ENCODE measurements at regions not wholly inside any gene's neighbourhood (a gene's known extent, or its start where the extent isn't known, plus 50 kb on each side); places are given as distances from the start of the nearest gene placed in this dataset.
A peak's percentile ranks its signal among the peaks of the same experiment; 100 is the strongest.

- intact Hi-C loops (cut with micrococcal nuclease) = no loop called here
- ChIA-PET RAD21 (ENCODE audit: low non-redundant PET in 1 of 2, low total read pairs in 2 of 2, uncharacterized antibody in 2 of 2, unreplicated experiment in 2 of 2) (interaction anchor here in 1 of 2 experiments (0.6 kb wide), 1 partner anchor 426 kb away, joined by 7 read pairs; no protein-coding TSS in a partner anchor), CTCF (no interaction called here), POLR2A (no interaction called here)
- no peak overlapping the region for H3K4me3 ChIP-seq (replicated peaks in 1 of 2; ENCODE audit: low read depth in 1 of 2, low read length in 2 of 2)
- no peaks in the 10 kb centered on the region for H3K36me3 ChIP-seq (ENCODE audit: control insufficient read depth in 1 of 2, insufficient read depth in 2 of 2, low read length in 2 of 2)
- no peaks in the 10 kb centered on the region for H3K4me1 ChIP-seq (ENCODE audit: control insufficient read depth in 1 of 2, insufficient read depth in 2 of 2, low read length in 2 of 2)
- no peak for TF ChIP-seq EZH2 (IDR thresholded peaks at IDR 0.05)
- peak; percentile 88 for TF ChIP-seq TCF7L2 (IDR thresholded peaks at IDR 0.05; ENCODE audit: borderline replicate concordance, extremely low read depth, insufficient read depth, insufficient read length)
- no peak for TF ChIP-seq ELF1 (IDR thresholded peaks at IDR 0.05; ENCODE audit: borderline replicate concordance, low read depth)
- H4K20me1 ChIP-seq (ENCODE audit: insufficient read depth) = no peaks in the 10 kb centered on the region
- no peak overlapping the region for H2AFZ ChIP-seq (ENCODE audit: low read depth, low read length, poor library complexity, severe bottlenecking)
- ATAC-seq (no peak), DNase-seq (ENCODE audit: low read depth, low spot score) (no peak)
- H3K27ac ChIP-seq (ENCODE audit: low read depth, low read length) = no peak overlapping the region
- H3K4me2 ChIP-seq (ENCODE audit: low read length) = no peak overlapping the region
- H3K9me2 ChIP-seq (ENCODE audit: insufficient read depth) = no peaks in the 10 kb centered on the region
- H3K27me3 ChIP-seq (ENCODE audit: insufficient read depth, low read length) = no peaks in the 10 kb centered on the region
- no TSS peak for BruUV-seq (replicated peaks)
- H3K79me2 ChIP-seq (ENCODE audit: insufficient read depth, low read length) = no peaks in the 10 kb centered on the region
- H3K9me3 ChIP-seq (ENCODE audit: control insufficient read depth in 1 of 2, insufficient read depth in 1 of 2, low read depth in 1 of 2, low read length in 2 of 2) = peaks cover 0 to 15% of the 10 kb centered on the region in 2 experiments; a peak in 2 of 4 replicates
- no peak overlapping the region for H3K9ac ChIP-seq (ENCODE audit: low read length)
These were observed 664.2 kb downstream of the NXPH1 start for GRCh38 chr7:9097565-9098060.

GRCh38 chr7:9100289-9100688, 666.9 kb downstream of the NXPH1 start:
- Histone ChIP-seq H3K27ac (ENCODE audit: low read depth, low read length) (no peak overlapping the region), H3K9me3 (ENCODE audit: control insufficient read depth in 1 of 2, insufficient read depth in 1 of 2, low read depth in 1 of 2, low read length in 2 of 2) (peaks cover 4 to 10% of the 10 kb centered on the region in 2 experiments; a peak in 3 of 4 replicates), H3K4me2 (ENCODE audit: low read length) (no peak overlapping the region), H3K27me3 (ENCODE audit: insufficient read depth, low read length) (no peaks in the 10 kb centered on the region), H4K20me1 (ENCODE audit: insufficient read depth) (no peaks in the 10 kb centered on the region), H2AFZ (ENCODE audit: low read depth, low read length, poor library complexity, severe bottlenecking) (no peak overlapping the region), H3K9me2 (ENCODE audit: insufficient read depth) (no peaks in the 10 kb centered on the region), H3K79me2 (ENCODE audit: insufficient read depth, low read length) (no peaks in the 10 kb centered on the region), H3K4me1 (ENCODE audit: control insufficient read depth in 1 of 2, insufficient read depth in 2 of 2, low read length in 2 of 2) (no peaks in the 10 kb centered on the region), H3K4me3 (replicated peaks in 1 of 2; ENCODE audit: low read depth in 1 of 2, low read length in 2 of 2) (no peak overlapping the region), H3K36me3 (ENCODE audit: control insufficient read depth in 1 of 2, insufficient read depth in 2 of 2, low read length in 2 of 2) (no peaks in the 10 kb centered on the region), H3K9ac (ENCODE audit: low read length) (no peak overlapping the region)
- ChIA-PET POLR2A (no interaction called here), CTCF (no interaction called here), RAD21 (ENCODE audit: low non-redundant PET in 1 of 2, low total read pairs in 2 of 2, uncharacterized antibody in 2 of 2, unreplicated experiment in 2 of 2) (no interaction called here)
- BruUV-seq (replicated peaks) = no TSS peak
- DNase-seq (ENCODE audit: low read depth, low spot score) (no peak), ATAC-seq (no peak)
- intact Hi-C loops (cut with micrococcal nuclease) = no loop called here
- no peak for TF ChIP-seq SIN3A (IDR thresholded peaks at IDR 0.05; ENCODE audit: low read depth)
- no peak for TF ChIP-seq EZH2 (IDR thresholded peaks at IDR 0.05)
- no peak for TF ChIP-seq MAX (IDR thresholded peaks at IDR 0.05)
- TF ChIP-seq YY1 (IDR thresholded peaks at IDR 0.05; ENCODE audit: extremely low read depth, insufficient replicate concordance, low read depth, low read length) = no peak
- no peak for TF ChIP-seq ZFX (IDR thresholded peaks at IDR 0.05)
